Upper lobe of left lung (tissue), 4 donors: ENCODE measurements at regions not wholly inside any gene's neighbourhood (a gene's known extent, or its start where the extent isn't known, plus 50 kb on each side); places are given as distances from the start of the nearest gene placed in this dataset.

Experiments
- CTCF ChIP-seq, 6 experiments: fragments of 450-650 bp in 4 of 6; fragments of 200-600 bp in 2 of 6; sonication (generic) in 2 of 6; IDR thresholded peaks; one replicate each; pipeline ENCODE4 v1.5.1; 2016 to 2019; ENCODE audit warnings: antibody characterized with exemption in 6 of 6
- EP300 ChIP-seq, 4 donors: sonication (generic); formaldehyde crosslinking; IDR thresholded peaks; one replicate each; pipeline ENCODE4 v1.5.1; 2017; ENCODE audit warnings: antibody characterized with exemption in 4 of 4, control low read depth in 2 of 4
- POLR2A ChIP-seq, 4 donors: fragments of 450-650 bp; IDR thresholded peaks; one replicate each; pipeline ENCODE4 v1.5.1; 2016 to 2017; ENCODE audit warnings: antibody characterized with exemption in 4 of 4, mild to moderate bottlenecking in 2 of 4
- POLR2AphosphoS5 ChIP-seq, 2 donors: sonication (generic); formaldehyde crosslinking; IDR thresholded peaks; one replicate each; pipeline ENCODE4 v1.5.1; 2017; ENCODE audit warnings: antibody characterized with exemption in 2 of 2

- TF ChIP-seq POLR2AphosphoS5 (IDR thresholded peaks at IDR 0.05) (no peak), CTCF (IDR thresholded peaks at IDR 0.05) (no peak), POLR2A (IDR thresholded peaks at IDR 0.05) (no peak), EP300 (IDR thresholded peaks at IDR 0.05) (no peak)
These were observed 117.5 kb downstream of the SPATA19 start for GRCh38 chr11:133727774-133728173.
